GOT3 (cell line): ENCODE measurements at regions not wholly inside any gene's neighbourhood (a gene's known extent, or its start where the extent isn't known, plus 50 kb on each side); places are given as distances from the start of the nearest gene placed in this dataset.

ENCODE experiments used
- DNase-seq: peaks from one replicate; lab custom pipeline; 2025; ENCODE audit warnings: mixed read lengths; lab: John Stamatoyannopoulos, UW

DNA sequence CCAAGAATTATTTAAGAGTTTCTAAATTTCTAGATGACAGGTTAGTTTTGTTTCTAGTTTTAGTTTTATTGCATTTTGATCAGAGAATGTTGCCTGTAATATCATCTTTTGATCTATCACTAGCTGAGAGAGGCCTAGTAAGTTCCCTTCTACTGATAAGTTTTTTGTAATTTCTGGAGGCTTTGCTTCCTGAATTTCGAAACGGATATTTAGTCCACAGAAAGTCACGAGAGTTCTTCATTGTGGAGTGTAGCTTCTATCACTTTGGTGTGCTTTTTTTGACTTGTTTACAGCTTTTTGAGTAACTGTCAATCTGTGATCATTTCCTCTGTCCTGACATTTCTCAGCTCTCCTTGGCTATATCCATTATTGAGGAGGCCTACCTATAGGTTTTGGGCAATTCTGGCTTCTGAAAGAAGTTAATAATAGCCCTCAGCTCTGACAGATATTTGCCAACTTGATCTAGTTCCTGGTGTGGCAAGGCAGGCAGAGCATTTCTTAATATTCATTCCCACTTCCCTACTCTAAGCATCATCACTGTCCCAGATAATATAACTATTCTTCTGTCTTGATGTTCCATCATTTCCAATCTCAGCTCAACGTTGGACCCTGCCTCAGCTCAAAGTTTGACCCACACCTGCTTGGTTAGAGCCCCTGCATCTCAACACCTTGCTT lies 171.3 kb downstream of the BLID start:
- no peak for DNase-seq

DNA sequence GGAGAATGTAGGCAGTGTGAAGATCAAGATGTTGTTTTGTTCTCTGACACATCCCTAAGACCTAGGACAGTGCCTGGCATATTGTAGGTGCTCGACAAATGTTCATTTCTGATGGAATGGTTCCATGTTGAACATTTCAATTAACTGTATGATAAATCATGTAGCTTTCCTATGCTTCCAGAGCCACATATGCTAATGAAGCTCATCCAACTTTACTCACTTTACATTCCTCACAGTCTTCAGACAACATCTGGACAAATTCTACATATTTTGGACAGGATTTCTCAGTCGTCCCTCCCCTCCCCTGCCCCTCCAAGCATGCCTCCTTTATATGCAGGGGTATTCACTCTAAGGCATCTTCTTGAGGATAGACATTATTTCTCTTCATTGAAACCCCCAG lies 177.9 kb downstream of the BLID start:
- DNase-seq = no peak

DNA sequence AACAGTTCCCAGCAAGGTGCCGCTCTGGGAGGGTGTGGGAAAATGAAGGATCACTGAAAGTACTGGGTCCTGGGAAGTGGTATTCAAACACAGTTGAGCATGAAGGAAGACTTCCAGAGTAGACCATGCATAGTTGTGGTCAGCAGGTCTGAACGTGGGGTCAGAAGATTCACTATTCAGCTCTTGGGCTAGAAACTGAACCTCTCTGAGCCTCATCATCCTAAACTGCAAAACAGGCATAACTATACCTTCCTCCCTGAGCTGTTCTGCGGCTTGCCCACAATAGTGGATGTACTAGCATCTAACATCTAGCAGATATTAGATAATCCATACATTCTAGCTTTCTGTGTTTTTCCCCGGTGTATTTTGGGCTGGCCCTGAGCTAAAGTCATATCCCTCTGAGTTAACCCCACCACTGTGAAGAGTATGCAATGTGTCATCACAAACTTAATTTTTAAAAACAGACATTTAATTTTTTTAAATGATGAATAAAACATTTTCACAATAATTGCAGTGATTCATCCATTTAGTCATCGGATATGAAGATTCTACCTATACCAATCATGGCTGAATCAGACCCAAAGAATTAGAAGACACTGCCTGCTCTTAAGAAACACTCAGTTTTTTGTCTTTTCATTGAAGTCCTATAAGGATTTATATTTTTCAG lies 179.1 kb downstream of the BLID start:
- no peak for DNase-seq

DNA sequence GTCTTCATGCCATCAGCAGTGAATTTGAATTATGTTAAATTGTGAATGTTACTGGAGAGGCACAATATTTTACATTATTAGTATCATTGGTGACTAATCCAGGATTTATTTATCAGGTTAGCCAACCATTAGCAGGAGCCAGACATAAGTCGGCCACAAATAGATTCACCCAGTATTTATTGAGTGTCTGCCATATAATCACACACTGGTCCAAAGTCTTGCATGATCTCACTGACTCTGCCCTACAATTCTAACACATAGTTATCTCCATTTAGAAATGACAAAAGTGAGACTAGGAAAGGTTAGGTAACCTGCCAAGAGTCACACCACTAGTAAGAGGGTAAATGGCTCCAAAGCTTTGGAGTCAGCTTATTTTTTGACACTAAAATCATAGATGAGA lies 179.6 kb downstream of the BLID start:
- DNase-seq = no peak

DNA sequence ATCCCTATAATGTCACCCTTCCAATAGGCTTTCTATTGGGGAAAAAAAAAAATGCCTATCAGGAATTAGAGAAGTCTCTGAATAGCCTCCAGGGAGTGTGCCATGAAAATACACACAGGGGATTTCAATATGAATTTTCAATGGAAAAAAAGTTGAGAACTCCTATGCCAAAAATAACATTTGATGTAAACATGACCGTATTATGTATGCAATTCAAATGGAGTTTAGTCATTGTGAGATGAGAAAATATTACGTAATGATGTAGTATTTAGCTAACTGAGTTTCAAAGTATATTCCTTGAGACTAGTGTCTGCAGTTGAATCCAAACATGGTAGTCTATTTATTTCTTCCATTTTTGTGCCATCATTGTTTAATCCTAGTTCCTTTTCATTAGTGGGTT lies 182.3 kb downstream of the BLID start:
- no peak for DNase-seq

DNA sequence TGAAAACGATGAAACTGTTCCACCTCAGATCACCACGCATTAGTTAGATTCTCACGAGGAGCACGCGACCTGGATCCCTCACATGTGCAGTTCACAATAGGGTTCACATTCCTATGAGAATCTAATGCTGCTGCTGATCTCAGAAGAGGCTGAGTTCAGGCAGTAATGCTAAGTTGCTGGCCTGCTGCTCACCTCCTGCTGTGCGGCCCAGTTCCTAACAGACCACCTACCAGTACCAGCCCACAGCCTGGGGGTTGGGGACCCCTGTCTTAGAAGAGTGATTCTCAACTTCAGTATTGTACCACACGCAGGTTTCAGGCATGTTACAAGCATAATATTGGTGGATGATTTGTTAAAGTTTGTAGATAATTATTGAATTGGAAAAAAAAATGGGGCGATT lies 182.7 kb downstream of the BLID start:
- no peak for DNase-seq

DNA sequence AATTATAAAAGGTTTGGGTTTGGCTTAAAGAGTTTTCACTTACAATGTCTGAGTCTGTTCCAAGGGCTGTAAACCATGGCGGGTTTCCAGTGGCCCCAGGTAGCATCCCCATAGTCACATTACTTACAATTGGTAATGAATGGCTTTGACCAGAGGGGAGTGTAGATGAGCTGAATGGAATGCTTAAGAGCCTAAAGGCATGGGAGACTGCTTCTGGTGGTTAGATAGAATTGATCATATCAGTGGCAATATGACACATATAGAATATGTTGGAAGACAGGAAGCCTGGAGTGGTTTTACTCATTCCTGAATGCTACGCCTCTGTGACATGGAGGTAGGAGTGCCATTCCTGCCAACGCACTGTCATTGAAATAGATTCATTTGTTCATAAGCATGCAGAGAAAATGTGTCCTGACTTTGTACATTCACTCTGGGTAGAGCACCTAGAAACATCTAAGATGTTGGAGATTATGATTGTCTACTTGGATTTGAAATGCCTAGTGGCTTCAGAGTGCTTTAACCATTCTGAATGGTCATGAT lies 183.3 kb downstream of the BLID start:
- DNase-seq = no peak

DNA sequence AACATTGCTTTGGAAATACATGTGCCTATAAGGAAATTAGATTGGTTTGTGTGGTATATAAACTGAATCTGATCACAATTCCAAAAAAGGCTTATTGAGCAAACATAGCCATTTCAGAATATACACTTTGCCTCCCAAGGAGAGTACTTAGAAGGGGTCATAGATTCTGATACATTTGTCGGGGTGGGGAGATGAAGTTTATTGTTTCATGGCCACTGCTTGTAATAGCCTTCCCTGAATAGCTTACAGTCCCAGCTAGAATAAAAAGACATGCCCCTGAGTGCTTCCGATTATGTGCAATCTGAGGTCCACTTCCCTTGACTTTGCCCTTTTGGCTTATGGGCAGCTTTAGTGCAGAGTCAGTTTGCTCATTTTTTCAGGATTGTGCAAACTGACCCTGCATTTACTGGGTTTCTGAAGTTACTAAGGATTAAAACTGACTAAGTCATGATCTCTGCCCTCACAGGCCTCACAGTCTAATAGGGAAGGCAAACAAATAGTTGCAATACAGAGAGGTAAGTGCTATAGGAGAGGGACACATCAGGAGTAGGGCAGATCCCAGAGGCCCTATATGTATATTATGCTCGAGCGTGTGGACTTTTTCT lies 184.2 kb downstream of the BLID start:
- DNase-seq = no peak

DNA sequence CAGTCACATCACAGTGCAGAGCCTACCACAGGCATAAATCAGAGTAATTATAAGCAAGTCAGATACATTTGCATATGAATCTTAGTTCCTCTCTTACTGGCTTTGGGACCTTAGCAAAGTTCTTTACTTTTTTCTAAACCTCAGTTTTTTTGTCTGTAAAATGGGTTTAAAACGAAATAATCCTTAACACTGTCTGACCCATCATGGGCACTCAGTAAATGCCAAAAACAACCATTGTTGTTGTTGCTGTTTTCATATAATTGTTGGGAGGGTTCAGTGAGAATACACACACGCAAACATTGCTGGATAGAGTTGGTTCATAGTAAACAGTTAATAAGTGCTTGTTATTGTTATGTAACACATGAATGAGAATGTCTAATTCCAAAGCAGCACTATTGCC lies 184.9 kb downstream of the BLID start:
- DNase-seq = no peak

DNA sequence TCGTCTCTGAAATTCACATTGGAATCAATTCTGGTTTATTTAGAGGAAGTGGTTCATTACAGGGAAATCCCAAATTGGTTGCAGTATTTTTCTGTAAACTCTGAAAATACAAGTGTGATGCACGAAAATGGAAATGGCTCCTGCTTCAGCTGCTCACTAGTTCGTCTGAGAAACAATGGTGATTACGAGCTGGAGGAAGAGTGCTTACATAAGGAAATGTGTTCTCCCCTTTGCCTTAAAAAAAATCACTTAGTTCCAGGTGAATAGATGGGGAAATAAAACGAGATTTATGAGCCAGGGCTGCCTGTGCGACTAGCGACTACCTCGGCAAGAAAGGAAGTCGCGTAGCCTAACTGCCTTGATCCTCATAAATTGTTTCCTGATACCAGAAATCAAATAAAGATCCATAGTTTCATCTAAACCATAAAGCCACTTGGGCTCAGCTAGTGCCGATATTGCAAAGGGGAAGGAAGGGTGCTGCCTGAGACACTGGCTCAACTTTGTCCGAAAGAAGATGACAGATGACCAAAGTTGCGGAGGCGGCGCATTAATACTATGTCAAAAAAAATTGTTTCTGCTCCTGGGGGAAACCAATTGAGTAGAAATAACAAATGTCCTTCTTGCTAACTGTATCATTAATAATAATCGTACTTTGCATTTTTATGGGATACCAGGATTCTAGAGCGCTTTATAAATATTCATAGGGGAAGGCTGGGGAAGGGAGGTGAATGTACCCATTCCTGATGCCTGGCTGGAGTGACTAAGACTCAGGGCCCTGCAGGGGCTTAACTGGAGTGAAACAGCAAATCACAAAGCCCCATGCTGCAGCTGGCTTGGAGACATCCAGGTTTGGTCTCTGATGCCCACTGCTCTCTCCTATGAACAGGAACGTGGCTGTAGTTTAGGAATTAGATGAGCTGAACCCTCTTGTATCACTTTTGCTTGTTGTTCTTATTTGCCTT lies 185.7 kb downstream of the BLID start:
- DNase-seq = no peak

DNA sequence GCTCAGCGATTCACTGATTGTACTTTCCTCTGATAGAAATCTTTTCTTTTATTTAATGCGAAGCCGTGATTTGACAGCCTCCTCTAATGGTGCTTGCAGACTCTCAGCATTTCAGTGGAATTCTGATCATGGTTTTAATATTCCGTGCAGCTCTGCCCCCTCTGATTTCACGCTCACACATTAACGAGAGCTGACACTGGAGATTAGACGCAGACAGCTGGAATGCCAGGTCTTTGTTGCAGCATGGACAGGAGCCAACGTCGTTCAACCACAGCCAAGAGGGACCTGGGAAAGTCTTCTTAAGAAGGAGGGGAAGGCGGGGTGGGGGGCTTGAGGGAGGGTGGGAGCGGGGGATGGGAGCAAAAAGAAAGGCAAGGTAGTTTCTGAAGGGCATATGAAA lies 186.4 kb downstream of the BLID start:
- DNase-seq = no peak

DNA sequence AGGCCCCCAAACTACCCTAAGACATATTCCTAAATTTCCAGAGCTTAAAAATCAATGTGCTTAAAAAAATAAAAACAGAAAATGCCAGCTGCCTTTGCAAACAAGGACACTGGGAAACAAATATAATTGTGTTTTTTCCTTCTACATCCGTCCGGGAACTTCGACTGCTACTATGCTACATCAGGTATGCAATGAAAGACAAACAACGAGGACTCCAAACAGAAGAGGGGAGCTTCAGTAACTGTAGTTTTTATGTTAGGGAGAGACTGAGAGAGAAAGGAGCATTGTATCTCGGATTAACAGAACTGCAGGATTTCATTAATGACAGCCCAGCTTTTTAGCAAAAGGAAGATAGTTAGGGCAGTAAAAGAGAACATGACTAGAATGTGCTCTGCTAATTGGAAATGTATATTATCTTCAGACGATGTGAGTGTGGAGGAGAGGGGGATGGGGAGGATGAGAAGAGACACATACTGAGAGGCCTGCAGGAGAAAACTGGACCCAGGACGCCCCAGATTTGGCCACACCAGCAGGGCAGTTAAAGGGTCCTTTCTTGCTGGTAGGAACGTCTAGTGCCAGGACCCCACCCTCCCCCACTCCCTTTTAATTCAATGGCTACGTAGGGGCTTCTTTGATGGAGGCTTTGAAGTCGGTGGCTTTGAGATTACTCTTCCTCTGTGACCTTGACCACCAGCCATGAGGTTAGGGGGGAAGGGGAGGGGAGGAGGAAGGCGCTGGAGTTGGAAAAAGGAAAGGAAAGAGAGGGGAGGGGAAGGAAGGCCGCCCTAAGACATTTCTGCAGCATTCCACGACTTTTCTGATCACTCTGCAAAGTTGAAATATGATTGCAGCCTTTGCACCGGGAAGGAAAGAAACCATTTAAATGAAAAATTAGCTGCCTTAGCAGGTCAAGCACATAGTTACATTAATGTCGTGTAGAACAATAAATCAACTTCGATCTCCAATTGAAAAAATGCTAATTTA lies 187.1 kb downstream of the BLID start:
- DNase-seq = no peak

DNA sequence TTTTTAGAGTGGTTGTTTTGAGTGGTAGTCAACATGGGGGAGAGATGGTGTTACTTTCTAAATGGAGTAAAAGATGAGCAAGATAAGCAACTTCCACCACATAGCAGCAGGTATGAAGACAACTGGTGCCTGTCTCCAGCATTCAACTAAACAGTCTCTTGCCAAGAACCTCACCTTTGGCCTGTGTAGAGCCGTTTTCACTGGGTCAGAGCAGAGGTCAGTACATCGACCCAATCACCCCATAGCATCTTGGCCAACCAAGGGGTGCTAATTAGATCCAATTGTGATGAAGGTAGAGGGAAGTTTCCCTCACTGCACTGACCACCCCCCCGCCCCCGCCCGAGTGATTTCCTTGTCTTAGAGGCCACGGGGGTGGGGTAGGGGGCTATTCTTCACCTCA lies 188.2 kb downstream of the BLID start:
- DNase-seq = no peak

DNA sequence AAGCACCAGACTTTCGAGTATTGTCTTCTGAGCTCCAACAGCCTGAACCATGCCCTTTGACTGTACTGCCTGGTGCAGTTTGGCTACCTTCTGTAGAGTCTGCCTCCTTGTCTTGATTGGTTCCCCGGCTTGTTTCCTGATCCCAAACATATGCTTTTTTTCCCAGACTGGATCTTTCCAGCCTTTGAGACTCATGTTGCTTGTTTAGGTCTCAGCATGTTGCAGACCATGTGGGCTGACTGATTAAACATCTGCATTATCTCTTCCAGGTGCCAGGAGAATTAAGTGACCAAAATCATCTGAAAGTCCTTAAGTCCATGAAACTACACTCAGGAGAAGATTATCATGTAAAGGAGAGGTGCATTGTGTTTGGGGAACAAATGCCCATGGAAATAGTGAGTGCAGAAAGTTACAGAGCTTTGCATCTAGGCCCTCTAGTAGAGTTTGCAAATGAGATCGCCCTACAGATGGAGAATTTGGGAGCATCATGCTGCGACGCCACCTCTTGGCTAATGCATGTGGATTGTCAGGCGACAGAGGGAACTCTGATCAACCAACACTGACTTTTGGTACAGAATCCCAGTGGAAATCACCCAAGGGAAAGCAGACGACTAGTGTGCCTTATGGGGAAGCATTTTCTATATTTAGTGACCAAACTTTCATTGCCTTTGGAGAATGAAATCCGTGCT lies 188.8 kb downstream of the BLID start:
- DNase-seq = no peak

DNA sequence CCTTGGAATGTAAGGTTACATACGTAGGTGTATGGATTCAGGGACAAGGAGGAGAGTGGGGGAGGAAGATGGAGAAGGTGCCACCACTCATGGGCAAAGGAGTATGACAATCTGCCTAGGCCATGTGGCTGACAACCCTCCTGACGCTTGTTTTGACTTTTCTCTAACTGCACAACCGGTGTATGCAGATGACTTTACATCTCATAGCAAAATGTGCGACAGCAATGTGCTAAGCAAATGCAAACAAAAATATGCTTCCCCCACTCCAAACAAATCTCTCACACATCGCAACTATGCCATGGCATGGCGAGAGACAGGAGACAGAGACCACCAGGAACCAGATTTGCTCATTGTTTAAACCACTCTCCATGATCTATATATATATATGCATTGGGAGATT lies 191.8 kb downstream of the BLID start:
- DNase-seq = no peak

DNA sequence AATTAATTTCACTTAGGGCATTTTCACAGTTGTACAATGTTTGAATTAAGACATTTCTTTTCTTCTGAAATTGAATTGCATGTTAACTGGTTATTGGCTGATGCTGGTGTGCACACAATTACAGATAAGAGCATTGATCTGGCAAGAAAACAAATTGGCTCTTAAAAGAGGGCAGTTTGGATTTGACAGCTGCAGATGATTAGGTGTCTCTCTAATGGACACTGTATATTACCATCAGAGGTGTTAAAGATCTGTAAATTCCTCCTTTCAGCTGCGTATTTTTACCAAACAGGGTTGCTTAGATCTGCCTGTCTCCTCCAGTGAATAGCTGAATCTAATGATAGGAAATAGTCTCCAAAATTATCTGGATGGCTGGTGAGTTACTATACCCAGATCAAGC lies 198.5 kb downstream of the BLID start:
- no peak for DNase-seq

DNA sequence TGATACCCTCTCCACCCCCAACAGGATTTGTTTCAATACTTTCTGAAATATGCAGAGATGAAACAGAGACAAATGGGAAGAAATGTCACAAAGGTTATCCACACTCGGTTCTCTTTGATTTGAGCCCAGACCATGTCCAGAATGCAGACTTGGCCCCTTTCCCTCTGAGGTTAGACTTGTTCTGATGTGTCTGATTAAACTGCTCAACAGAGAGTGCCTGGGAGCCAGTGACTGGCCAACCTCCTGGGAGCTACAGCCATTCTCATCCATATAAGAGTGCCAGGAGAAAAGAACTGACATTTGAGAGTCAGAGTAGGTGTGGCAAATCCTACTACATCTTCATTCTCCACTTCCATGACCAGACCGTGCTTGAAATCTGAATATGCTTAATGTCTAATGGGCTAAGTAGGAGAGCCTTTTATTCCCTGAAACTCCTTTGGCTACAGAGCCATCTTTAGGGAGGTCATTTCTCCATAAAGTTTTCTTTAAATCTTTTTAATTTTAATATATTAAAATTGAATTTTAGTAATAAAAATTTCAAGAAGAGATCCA lies 201.4 kb downstream of the BLID start:
- no peak for DNase-seq

DNA sequence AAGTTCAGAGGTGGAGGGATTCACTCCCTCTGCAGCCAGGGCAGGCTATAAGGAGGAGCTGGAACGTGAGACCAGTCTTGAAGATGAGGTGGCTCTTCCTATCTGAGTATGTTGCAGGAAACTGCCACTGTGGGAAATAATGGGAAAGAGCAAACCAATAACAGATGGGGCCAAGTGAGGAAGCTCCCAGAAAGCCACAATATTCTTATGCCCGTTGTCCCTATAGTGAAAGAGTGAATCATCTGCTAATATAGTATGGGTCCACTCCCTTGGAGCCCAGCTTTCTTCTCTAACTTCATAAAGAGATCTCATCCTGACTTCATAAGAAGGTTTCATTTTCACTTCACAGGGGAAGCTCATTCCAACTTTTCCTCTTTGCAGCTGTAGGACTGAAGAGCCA lies 206.4 kb downstream of the BLID start:
- no peak for DNase-seq

DNA sequence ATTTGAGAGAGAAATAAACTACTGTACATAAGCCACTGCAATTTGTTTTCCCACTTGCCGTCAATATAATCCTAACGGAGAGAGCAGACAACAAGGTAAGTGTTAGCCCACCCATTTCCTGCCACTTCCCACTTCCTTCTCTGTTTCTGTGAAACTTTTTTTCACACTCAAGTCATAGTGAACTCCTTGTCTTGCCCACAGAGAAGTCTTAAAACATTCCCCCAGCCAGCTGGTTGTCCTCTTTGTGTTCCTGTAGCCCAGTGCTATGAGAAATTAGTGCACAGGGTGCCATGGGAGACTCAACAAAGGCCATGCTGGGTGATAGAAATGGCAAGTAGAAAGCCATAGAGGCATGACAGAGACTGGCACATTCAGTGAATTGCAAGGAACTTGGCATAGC lies 208.6 kb downstream of the BLID start:
- DNase-seq = no peak

DNA sequence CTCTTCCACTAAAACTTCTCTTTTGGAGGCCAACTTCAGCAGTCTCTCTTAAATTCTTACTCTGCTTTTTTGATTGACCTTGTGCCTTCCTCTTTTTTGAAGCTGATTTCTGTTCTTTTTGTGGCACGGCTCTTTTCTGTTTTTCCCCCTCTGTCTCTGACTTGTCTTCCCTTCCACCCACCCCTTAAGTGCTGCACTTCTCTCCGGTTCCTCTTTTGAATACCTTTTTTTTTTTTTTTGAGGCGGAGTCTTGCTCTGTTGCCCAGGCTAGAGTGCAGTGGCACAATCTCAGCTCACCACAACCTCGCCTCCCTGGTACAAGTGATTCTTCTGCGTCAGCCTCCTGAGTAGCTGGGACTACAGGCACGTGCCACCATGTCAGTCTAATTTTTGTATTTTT lies 211.9 kb downstream of the BLID start:
- DNase-seq = no peak
